CD4-positive, alpha-beta memory T cell (primary cell): ENCODE measurements at regions not wholly inside any gene's neighbourhood (a gene's known extent, or its start where the extent isn't known, plus 50 kb on each side); places are given as distances from the start of the nearest gene placed in this dataset.

Experiments used
- CTCF ChIA-PET: fragments of 350-600 bp; sonication (Branson Sonifier 250); formaldehyde crosslinking; loops from one replicate; lab custom pipeline; 2021; ENCODE audit warnings: inconsistent platforms; ENCODE audit not compliant: partially characterized antibody; lab: Charles Lee
- POLR2A ChIA-PET: fragments of 350-600 bp; sonication (Branson Sonifier 250); formaldehyde crosslinking; loops from one replicate; lab custom pipeline; 2021; ENCODE audit not compliant: partially characterized antibody; lab: Charles Lee
- DNase-seq, 5 donors: peaks; one replicate each; pipeline versions ENCODE4 v3.0.0 to v3.0.0-alpha.2; 2020 to 2022; ENCODE audit warnings: mixed read lengths in 1 of 5
- H3K27ac ChIP-seq: one replicate; pipeline ENCODE4 v1.7.0; 2013; ENCODE audit warnings: low read depth, low read length
- H3K27me3 ChIP-seq: 2 replicates; pipeline ENCODE4 v1.7.0; 2013; ENCODE audit warnings: mild to moderate bottlenecking, low read length, moderate library complexity; ENCODE audit not compliant: insufficient read depth
- H3K36me3 ChIP-seq: 2 replicates; pipeline ENCODE4 v1.7.0; 2013; ENCODE audit warnings: mild to moderate bottlenecking, low read length, moderate library complexity; ENCODE audit not compliant: insufficient read depth
- H3K4me1 ChIP-seq: 2 replicates; pipeline ENCODE4 v1.7.0; 2013; ENCODE audit warnings: mild to moderate bottlenecking, low read length, moderate library complexity; ENCODE audit not compliant: insufficient read depth
- H3K4me3 ChIP-seq, 2 donors: one replicate each; pipeline ENCODE4 v1.7.0; 2013; ENCODE audit warnings: low read length in 2 of 2, mild to moderate bottlenecking in 1 of 2
- H3K9me3 ChIP-seq, 2 donors: one replicate each; pipeline ENCODE4 v1.7.0; 2013; ENCODE audit warnings: low read length in 2 of 2, control low read depth in 1 of 2; ENCODE audit not compliant: control insufficient read depth in 1 of 2
- H3K27ac Mint-ChIP-seq, 7 donors: one replicate each; pipeline ENCODE4 v1.8.0; 2020 to 2021; ENCODE audit warnings: mixed read lengths in 7 of 7, mild to moderate bottlenecking in 6 of 7, inconsistent platforms in 3 of 7, moderate library complexity in 3 of 7
- H3K27me3 Mint-ChIP-seq, 2 donors: one replicate each; pipeline ENCODE4 v1.8.0; 2020 to 2021; ENCODE audit warnings: mixed read lengths in 2 of 2
- H3K36me3 Mint-ChIP-seq, 2 donors: one replicate each; pipeline ENCODE4 v1.8.0; 2020 to 2021; ENCODE audit warnings: mixed read lengths in 2 of 2, inconsistent platforms in 1 of 2, mild to moderate bottlenecking in 1 of 2
- H3K4me1 Mint-ChIP-seq, 4 donors: one replicate each; pipeline ENCODE4 v1.8.0; 2020 to 2021; ENCODE audit warnings: mixed read lengths in 4 of 4, mild to moderate bottlenecking in 1 of 4
- H3K4me3 Mint-ChIP-seq, 8 donors: one replicate each; pipeline ENCODE4 v1.8.0; 2020 to 2021; ENCODE audit warnings: mixed read lengths in 8 of 8, mild to moderate bottlenecking in 7 of 8, moderate library complexity in 6 of 8, inconsistent platforms in 3 of 8
- H3K9me3 Mint-ChIP-seq, 8 donors: one replicate each; pipeline ENCODE4 v1.8.0; 2020 to 2021; ENCODE audit warnings: mixed read lengths in 8 of 8, mild to moderate bottlenecking in 5 of 8, inconsistent platforms in 3 of 8, moderate library complexity in 1 of 8
- intact Hi-C: fragments of 100-400 bp; cut with micrococcal nuclease; formaldehyde crosslinking; loops from one replicate; pipeline ENCODE4 v1.15.1; 2023

GRCh38 chr6:22737331-22737730, 168.0 kb downstream of the HDGFL1 start:
- Mint-ChIP-seq H3K36me3 (no peaks in the 10 kb centered on the region), H3K27ac (no peak overlapping the region), H3K4me3 (no peak overlapping the region), H3K27me3 (no peaks in the 10 kb centered on the region), H3K9me3 (peaks cover 0 to 5% (median 3%) of the 10 kb centered on the region in 8 donors), H3K4me1 (no peaks in the 10 kb centered on the region)
- no peaks in the 10 kb centered on the region for H3K9me3 ChIP-seq
- H3K27ac ChIP-seq: no peak overlapping the region
- H3K27me3 ChIP-seq: no peaks in the 10 kb centered on the region
- H3K36me3 ChIP-seq: no peaks in the 10 kb centered on the region
- no peak overlapping the region for H3K4me3 ChIP-seq
- ChIA-PET CTCF (no interaction called here), POLR2A (no interaction called here)
- intact Hi-C loops: no loop called here
- DNase-seq: no peak
- no peaks in the 10 kb centered on the region for H3K4me1 ChIP-seq

- Histone ChIP-seq H3K4me1 (no peaks in the 10 kb centered on the region), H3K36me3 (no peaks in the 10 kb centered on the region), H3K27ac (no peak overlapping the region), H3K9me3 (no peaks in the 10 kb centered on the region), H3K27me3 (no peaks in the 10 kb centered on the region), H3K4me3 (no peak overlapping the region)
- no peaks in the 10 kb centered on the region for H3K36me3 Mint-ChIP-seq
- ChIA-PET CTCF (no interaction called here), POLR2A (no interaction called here)
- H3K27ac Mint-ChIP-seq: no peak overlapping the region
- no peak for DNase-seq
- intact Hi-C loops: no loop called here
- no peaks in the 10 kb centered on the region for H3K27me3 Mint-ChIP-seq
- H3K9me3 Mint-ChIP-seq: peaks cover 0 to 5% (median 2%) of the 10 kb centered on the region in 8 donors
- no peaks in the 10 kb centered on the region for H3K4me1 Mint-ChIP-seq
- no peak overlapping the region for H3K4me3 Mint-ChIP-seq
Observed at GRCh38 chr6:22738194-22738593, 168.8 kb downstream of the HDGFL1 start.

- Mint-ChIP-seq H3K4me3 (no peak overlapping the region), H3K27ac (no peak overlapping the region)
- intact Hi-C loops: no loop called here
Observed at GRCh38 chr6:22747571-22747970, 178.2 kb downstream of the HDGFL1 start.

GRCh38 chr6:22748681-22749080, 179.3 kb downstream of the HDGFL1 start:
- H3K36me3 ChIP-seq: no peaks in the 10 kb centered on the region
- Mint-ChIP-seq H3K36me3 (no peaks in the 10 kb centered on the region), H3K27me3 (no peaks in the 10 kb centered on the region), H3K4me1 (no peaks in the 10 kb centered on the region), H3K9me3 (peaks cover 0 to 4% (median 3%) of the 10 kb centered on the region in 8 donors), H3K4me3 (no peak overlapping the region), H3K27ac (no peak overlapping the region)
- DNase-seq: no peak
- no peaks in the 10 kb centered on the region for H3K9me3 ChIP-seq
- ChIA-PET POLR2A (no interaction called here), CTCF (no interaction called here)
- H3K4me3 ChIP-seq: no peak overlapping the region
- H3K4me1 ChIP-seq: no peaks in the 10 kb centered on the region
- H3K27ac ChIP-seq: no peak overlapping the region
- intact Hi-C loops: no loop called here
- no peaks in the 10 kb centered on the region for H3K27me3 ChIP-seq

More at GRCh38 chr6:22747571-22747970, 178.2 kb downstream of the HDGFL1 start:
- H3K9me3 ChIP-seq: no peaks in the 10 kb centered on the region
- CTCF ChIA-PET: no interaction called here
- Mint-ChIP-seq H3K4me1 (no peaks in the 10 kb centered on the region), H3K9me3 (peaks cover 0 to 4% (median 3%) of the 10 kb centered on the region in 8 donors), H3K36me3 (no peaks in the 10 kb centered on the region), H3K27me3 (no peaks in the 10 kb centered on the region)
- no peak overlapping the region for H3K4me3 ChIP-seq
- POLR2A ChIA-PET: no interaction called here
- no peak overlapping the region for H3K27ac ChIP-seq
- no peak for DNase-seq
- no peaks in the 10 kb centered on the region for H3K4me1 ChIP-seq
- no peaks in the 10 kb centered on the region for H3K27me3 ChIP-seq
- no peaks in the 10 kb centered on the region for H3K36me3 ChIP-seq

- Mint-ChIP-seq H3K9me3 (peaks cover 0 to 4% (median 3%) of the 10 kb centered on the region in 8 donors), H3K36me3 (no peaks in the 10 kb centered on the region), H3K27ac (no peak overlapping the region), H3K4me1 (no peaks in the 10 kb centered on the region), H3K27me3 (no peaks in the 10 kb centered on the region), H3K4me3 (no peak overlapping the region)
- no peaks in the 10 kb centered on the region for H3K9me3 ChIP-seq
- no peaks in the 10 kb centered on the region for H3K36me3 ChIP-seq
- no peaks in the 10 kb centered on the region for H3K27me3 ChIP-seq
- H3K4me3 ChIP-seq: no peak overlapping the region
- no peaks in the 10 kb centered on the region for H3K4me1 ChIP-seq
- ChIA-PET POLR2A (no interaction called here), CTCF (no interaction called here)
- DNase-seq: no peak
- H3K27ac ChIP-seq: no peak overlapping the region
- intact Hi-C loops: no loop called here
Observed at GRCh38 chr6:22749696-22750095, 180.3 kb downstream of the HDGFL1 start.

- Histone ChIP-seq H3K4me1 (no peaks in the 10 kb centered on the region), H3K27me3 (no peaks in the 10 kb centered on the region), H3K27ac (no peak overlapping the region), H3K4me3 (no peak overlapping the region), H3K9me3 (no peaks in the 10 kb centered on the region), H3K36me3 (no peaks in the 10 kb centered on the region)
- Mint-ChIP-seq H3K9me3 (peaks cover 0 to 4% (median 3%) of the 10 kb centered on the region in 8 donors), H3K4me1 (no peaks in the 10 kb centered on the region), H3K27me3 (no peaks in the 10 kb centered on the region), H3K27ac (no peak overlapping the region), H3K36me3 (no peaks in the 10 kb centered on the region), H3K4me3 (no peak overlapping the region)
- DNase-seq: no peak
- intact Hi-C loops: no loop called here
- ChIA-PET CTCF (no interaction called here), POLR2A (interaction anchor here (1.0 kb wide), 1 partner anchor 13 kb away, joined by 3 read pairs; no protein-coding TSS in a partner anchor)
Observed at GRCh38 chr6:22751223-22751622, 181.9 kb downstream of the HDGFL1 start.

- H3K4me3 Mint-ChIP-seq: no peak overlapping the region
- no peaks in the 10 kb centered on the region for H3K27me3 Mint-ChIP-seq
- no peak for DNase-seq
- Histone ChIP-seq H3K4me3 (no peak overlapping the region), H3K27ac (no peak overlapping the region), H3K4me1 (no peaks in the 10 kb centered on the region), H3K9me3 (no peaks in the 10 kb centered on the region), H3K36me3 (no peaks in the 10 kb centered on the region), H3K27me3 (no peaks in the 10 kb centered on the region)
- intact Hi-C loops: no loop called here
- H3K36me3 Mint-ChIP-seq: no peaks in the 10 kb centered on the region
- H3K4me1 Mint-ChIP-seq: no peaks in the 10 kb centered on the region
- H3K27ac Mint-ChIP-seq: no peak overlapping the region
- ChIA-PET CTCF (no interaction called here), POLR2A (no interaction called here)
- peaks cover 0 to 5% (median 2%) of the 10 kb centered on the region in 8 donors for H3K9me3 Mint-ChIP-seq
Observed at GRCh38 chr6:22752522-22752921, 183.2 kb downstream of the HDGFL1 start.

GRCh38 chr6:22754061-22754460, 184.7 kb downstream of the HDGFL1 start:
- ChIA-PET POLR2A (no interaction called here), CTCF (no interaction called here)
- no peak overlapping the region for H3K4me3 Mint-ChIP-seq
- no peaks in the 10 kb centered on the region for H3K27me3 Mint-ChIP-seq
- H3K9me3 ChIP-seq: no peaks in the 10 kb centered on the region
- H3K4me1 ChIP-seq: no peaks in the 10 kb centered on the region
- no peak overlapping the region for H3K27ac Mint-ChIP-seq
- H3K4me3 ChIP-seq: no peak overlapping the region
- no peaks in the 10 kb centered on the region for H3K4me1 Mint-ChIP-seq
- H3K27ac ChIP-seq: no peak overlapping the region
- peaks cover 0 to 9% (median under 1%) of the 10 kb centered on the region in 8 donors for H3K9me3 Mint-ChIP-seq
- no peaks in the 10 kb centered on the region for H3K27me3 ChIP-seq
- no peaks in the 10 kb centered on the region for H3K36me3 Mint-ChIP-seq
- no peaks in the 10 kb centered on the region for H3K36me3 ChIP-seq
- intact Hi-C loops: no loop called here
- no peak for DNase-seq
